C4-2B (cell line): ENCODE measurements at regions not wholly inside any gene's neighbourhood (a gene's known extent, or its start where the extent isn't known, plus 50 kb on each side); places are given as distances from the start of the nearest gene placed in this dataset.

Source experiments
- H3K27ac ChIP-seq: fragments of 450-650 bp; 2 replicates; pipeline ENCODE4 v1.5.1; 2017
- ZFX ChIP-seq: fragments of 450-650 bp; IDR thresholded peaks from 2 replicates; pipeline ENCODE4 v1.6.1; 2017
- TF ChIP-seq, protein P1 (sequence below): fragments of 450-650 bp; conservative IDR thresholded peaks from 2 replicates; pipeline ENCODE4 v1.5.1; 2017; ENCODE audit warnings: mild to moderate bottlenecking

DNA sequence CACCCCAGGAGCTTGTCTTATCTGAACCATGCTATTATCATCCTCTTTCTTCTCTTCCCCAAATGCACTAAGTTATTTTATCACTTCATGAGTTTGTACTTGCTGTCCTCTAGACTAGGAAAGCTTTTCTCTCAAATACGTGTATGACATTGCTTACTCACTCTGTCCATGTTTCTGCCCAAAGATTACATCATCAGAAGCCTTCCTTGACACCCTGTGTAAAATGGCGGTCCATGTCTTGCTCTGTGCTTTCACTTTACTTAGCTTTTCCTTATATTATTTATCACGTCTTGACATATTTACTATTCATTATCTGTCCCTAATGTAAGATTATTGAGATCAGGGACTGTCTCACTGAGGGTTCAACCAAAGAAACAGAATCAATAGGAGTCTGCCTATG lies 196.1 kb upstream of the ZEB2 start:
- H3K27ac ChIP-seq, result no peak overlapping the region
- TF ChIP-seq ZFX, result no peak
- TF ChIP-seq, protein P1, sequence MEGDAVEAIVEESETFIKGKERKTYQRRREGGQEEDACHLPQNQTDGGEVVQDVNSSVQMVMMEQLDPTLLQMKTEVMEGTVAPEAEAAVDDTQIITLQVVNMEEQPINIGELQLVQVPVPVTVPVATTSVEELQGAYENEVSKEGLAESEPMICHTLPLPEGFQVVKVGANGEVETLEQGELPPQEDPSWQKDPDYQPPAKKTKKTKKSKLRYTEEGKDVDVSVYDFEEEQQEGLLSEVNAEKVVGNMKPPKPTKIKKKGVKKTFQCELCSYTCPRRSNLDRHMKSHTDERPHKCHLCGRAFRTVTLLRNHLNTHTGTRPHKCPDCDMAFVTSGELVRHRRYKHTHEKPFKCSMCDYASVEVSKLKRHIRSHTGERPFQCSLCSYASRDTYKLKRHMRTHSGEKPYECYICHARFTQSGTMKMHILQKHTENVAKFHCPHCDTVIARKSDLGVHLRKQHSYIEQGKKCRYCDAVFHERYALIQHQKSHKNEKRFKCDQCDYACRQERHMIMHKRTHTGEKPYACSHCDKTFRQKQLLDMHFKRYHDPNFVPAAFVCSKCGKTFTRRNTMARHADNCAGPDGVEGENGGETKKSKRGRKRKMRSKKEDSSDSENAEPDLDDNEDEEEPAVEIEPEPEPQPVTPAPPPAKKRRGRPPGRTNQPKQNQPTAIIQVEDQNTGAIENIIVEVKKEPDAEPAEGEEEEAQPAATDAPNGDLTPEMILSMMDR, result no peak

DNA sequence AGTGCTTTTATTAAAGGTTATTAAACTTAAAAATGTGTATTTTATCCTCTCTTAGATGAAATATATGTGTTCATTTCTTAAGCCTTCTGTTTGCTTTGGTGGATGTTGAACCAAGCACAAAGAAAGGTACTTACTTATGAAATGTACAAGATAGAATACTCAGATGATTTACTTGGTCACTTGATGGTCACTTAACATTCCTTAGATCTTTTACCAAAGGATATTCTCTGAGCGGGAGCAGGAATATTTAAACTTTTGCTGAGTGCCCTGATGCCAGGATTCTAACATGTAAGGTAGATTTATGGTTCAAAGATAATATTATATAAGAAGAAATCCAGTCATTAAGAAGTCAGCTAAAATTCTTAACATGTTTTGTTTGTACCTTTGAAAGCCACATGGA lies 193.5 kb upstream of the ZEB2 start:
- H3K27ac ChIP-seq, result no peak overlapping the region
- no peak for TF ChIP-seq ZFX
- TF ChIP-seq, protein P1, result no peak

DNA sequence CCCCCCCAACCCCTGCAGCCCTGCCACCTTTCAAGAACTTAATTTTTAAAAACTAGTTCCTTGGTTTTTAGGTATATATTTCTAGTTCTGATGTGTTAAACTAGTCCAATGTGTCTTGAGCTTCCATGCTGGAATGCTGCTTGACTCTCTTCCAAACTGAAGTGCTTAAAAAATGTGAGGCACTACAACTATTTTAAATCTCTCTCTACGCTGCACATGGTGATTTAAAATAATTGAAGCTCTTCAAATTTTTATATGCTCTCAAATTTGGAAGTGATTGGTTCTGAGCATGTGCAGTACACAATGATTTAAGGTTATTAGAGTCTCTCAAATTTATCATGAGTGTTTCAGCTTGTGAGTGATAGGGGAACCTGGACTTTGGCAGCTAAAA lies 192.6 kb upstream of the ZEB2 start:
- H3K27ac ChIP-seq, result no peak overlapping the region

DNA sequence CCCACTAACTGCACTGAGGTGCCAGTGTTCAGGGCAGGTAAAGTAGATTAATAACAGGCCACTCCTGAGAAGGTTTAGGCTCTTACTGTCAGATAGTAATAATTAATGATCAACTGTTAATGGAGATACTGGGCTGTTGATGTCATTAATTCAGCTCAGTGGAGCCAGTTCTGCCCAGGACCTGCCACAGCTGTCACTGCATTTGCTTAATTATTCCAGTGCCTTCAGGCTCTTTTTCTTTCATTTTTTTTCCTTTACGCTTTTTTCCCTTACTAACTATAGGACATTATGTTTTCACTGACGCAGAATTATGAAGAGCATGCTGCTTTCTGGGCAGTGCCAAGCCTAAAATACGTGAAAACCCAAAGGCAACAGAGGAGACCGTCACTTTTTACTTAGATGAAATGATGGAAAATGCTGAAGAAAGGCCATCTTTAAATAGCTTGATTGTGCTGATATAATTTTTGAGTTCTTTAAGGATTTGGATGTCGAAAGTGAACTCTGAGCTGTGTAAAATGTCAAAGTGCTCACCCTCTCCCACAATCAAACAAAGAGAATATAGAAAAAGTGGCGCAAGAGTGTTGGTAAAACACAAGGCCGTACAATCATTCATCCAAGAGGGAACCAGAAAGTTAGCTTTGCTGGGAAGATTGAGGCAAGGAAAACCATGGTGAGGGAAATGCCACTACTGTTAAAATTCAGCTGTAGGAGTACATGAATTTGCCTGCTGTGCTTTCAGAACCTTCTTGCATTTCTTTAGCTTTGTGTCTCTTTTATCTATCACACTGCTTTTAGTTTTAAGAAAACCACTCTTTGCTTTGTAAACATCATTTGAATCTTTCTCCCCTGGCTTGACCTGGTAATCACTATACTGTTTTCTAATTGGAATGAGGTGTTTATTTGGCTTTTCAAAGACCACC lies 192.0 kb upstream of the ZEB2 start:
- TF ChIP-seq, protein P1, result no peak
- no peak overlapping the region for H3K27ac ChIP-seq

More for the DNA sequence above, 192.6 kb upstream of the ZEB2 start:
- TF ChIP-seq, protein P1, result no peak

DNA sequence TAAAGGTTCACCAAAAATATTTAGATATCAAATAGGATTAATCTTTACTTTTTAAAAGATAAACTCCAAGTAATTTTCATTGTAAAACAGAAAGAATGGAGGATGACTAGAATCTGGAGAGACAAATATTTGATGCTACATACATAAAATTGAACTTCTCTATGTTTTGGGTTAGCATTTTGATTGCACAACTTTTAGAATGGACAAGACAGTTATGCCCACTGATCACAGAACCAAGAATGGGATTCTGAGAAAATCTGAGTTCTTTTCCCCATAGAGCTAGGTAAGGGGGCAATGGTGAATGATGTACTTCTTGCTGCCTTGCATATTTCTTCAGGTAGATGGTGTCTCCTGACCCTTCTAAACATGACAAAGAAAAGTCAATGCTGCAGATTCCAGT lies 191.2 kb upstream of the ZEB2 start:
- no peak overlapping the region for H3K27ac ChIP-seq
- TF ChIP-seq, protein P1, result no peak
- TF ChIP-seq ZFX, result no peak

DNA sequence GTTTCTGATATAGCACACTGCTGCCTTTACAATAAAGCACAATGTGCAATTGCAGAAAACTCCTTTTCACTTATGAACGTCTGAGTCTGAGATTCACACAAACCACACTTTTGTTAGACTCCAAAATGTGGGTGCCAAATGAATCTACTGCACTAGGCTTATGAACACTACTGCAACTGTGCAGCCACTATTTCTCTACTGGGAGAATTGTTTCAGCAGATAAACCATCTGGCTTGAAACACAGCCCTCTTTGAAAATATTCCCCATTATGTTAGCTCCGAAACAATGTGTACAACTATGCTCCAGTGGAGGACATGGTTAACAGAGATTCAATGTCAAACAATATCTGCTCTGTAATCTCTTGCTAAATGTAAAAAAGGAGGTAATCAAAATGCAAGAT lies 188.7 kb upstream of the ZEB2 start:
- H3K27ac ChIP-seq, result no peak overlapping the region
- TF ChIP-seq, protein P1, result no peak
- TF ChIP-seq ZFX, result no peak

DNA sequence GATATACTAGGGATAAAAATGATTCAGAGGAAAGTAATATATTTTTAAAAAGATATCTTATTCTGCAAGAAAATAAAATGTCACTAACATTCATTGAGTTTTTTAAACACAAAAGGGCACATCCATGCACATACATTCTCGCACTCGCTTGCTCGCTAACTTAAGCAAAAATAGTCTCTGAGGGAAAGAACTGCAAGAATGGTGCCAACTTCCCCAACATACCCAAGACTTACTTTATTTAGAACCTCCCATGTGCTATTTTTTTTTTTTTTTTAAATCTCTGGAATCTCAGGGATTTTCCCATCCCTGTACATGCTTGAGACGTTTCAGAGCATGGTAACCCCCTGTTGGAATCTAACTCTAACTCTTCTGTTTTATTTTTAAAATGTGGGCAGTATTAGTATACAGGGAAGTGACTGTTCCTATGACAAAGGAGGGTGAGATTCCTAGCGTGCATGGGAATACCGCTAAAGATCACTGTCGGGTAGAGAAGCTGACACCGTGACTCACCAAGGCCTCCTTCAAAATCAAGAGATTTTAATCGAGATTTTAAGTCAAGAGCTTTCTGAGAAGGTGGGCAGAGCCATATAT lies 187.9 kb upstream of the ZEB2 start:
- no peak overlapping the region for H3K27ac ChIP-seq
- TF ChIP-seq, protein P1, result no peak
- no peak for TF ChIP-seq ZFX
